HG02852 (cell line): ENCODE measurements at regions not wholly inside any gene's neighbourhood (a gene's known extent, or its start where the extent isn't known, plus 50 kb on each side); places are given as distances from the start of the nearest gene placed in this dataset.
"Not testable (repeated sequence)": the region's sequence is repeated elsewhere in the genome, so short reads cannot be mapped to it uniquely, and the experiment has no call there.

ENCODE experiments used
- ATAC-seq: cut with Tn5 transposase; IDR thresholded peaks from one replicate; pipeline ENCODE4 v1.9.1; 2021; ENCODE audit warnings: mild to moderate bottlenecking, moderate library complexity; ENCODE audit not compliant: unreplicated experiment

- no peak for ATAC-seq
Measured at GRCh38 chr6:164062872-164063271, 648.4 kb downstream of the QKI start.

- ATAC-seq: no peak
Measured at GRCh38 chr6:164057876-164058275, 643.4 kb downstream of the QKI start.

GRCh38 chr6:164051427-164051826, 636.9 kb downstream of the QKI start:
- no peak for ATAC-seq

GRCh38 chr6:164049517-164049988, 635.0 kb downstream of the QKI start:
- ATAC-seq: no peak

GRCh38 chr6:164048840-164049516, 634.5 kb downstream of the QKI start:
- no peak for ATAC-seq

DNA sequence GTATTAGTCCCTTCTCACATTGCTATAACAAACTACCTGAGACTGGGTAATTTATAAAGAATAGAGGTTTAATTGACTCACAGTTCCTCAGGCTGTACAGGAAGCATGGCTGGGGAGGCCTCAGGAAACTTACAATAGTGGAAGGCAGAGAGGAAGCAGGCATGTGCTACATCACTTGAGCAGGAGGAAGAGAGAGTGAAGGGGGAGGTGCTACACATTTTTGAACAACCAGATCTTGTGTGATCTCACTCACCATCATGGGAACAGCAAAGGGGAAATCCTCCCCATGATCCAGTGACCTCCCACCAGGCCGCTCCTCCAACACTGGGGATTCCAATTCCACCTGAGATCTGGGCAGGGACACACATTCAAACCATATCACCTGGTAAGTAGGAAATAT, 630.6 kb downstream of the QKI start:
- no peak for ATAC-seq

GRCh38 chr6:164043656-164044055, 629.1 kb downstream of the QKI start:
- not testable (repeated sequence) for ATAC-seq

- no peak for ATAC-seq
Measured at GRCh38 chr6:164042212-164042611, 627.7 kb downstream of the QKI start.

GRCh38 chr6:164040994-164041393, 626.5 kb downstream of the QKI start:
- ATAC-seq: no peak

- ATAC-seq: no peak
Measured at GRCh38 chr6:164039954-164040375, 625.4 kb downstream of the QKI start.

DNA sequence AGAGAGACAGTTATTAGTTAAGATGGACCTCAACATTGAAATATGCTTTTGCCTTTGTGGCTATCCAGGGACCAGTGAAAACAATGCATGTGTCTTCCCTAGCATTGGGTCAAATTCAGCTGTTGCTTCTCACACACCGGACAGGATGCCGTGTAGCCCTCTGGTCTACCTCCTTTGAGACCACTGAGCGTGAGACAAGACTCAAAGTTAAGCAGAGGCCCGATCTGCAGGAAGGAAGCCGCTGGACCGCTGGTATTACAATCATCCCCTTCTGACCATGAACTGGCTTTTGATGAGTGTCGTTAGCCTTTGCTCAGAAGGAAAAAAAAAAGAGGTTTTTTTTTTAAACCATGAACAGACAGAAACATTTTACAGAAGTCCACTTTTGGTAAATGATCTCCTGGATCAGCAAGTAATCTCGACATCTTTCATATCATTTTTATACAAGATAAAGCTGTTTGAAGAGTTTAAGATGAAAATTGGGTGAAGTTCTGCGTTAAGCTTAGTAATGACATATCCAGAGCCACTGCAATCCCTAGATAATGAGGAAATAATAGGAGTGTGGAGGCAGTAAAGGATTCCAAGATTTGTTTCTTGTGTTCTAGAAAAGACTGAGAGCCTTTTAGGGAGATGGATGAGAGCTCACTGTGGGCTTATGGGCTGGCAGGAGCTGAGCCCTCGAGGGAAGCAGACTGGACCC, 622.8 kb downstream of the QKI start:
- no peak for ATAC-seq

DNA sequence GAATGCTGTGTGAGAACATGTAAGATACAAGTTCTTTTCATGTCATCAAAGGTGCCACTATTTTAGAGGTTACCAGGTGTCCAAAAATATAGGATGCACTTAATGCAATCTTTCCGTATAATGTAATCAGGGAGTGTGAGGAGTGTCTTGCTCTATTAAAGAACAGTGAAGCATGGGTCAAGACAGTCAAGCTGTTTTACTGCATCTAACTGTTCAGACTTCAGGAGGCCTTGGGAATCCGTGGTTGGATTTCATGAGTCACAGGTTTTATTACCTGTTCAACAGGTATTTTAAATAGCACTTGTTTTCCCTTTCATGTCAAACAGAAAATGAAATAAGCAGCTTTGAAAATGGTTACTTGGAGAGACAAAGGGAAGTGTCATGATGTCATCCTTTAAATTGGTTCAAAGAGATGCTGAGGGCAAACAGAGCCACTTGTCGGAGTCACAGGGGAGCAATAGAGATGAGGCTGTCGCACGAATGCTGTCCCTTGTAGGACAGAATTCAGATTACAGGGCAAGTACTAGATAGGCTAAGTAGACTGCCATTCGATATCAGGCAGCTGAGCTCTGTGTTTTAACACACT, 621.5 kb downstream of the QKI start:
- no peak for ATAC-seq

DNA sequence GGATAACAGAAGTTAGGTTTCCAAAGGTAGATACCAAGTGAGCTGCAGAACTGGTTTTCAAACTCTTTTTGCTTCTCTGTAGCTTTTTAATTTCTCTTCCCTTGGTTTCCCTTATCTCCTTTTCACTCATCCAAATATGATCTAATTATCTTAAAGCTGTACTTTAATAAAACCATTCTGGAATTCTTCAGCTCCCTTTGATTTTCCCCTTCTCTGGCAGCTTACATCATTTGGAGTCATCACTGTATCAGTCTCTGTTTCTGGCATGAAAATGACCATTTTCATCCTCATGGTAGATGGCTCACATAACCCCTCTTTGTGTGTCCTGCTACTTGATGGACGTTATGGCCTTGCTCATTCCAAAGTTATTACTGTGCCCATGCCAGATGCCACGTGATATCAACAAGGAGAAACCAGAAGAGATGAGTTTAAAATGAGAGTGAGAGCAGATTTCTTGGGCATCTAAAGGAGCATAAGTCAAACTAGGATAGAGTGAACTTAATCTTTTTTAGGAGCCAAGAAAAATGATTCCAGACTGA, 620.2 kb downstream of the QKI start:
- no peak for ATAC-seq

- no peak for ATAC-seq
Measured at GRCh38 chr6:164025180-164025579, 610.7 kb downstream of the QKI start.

DNA sequence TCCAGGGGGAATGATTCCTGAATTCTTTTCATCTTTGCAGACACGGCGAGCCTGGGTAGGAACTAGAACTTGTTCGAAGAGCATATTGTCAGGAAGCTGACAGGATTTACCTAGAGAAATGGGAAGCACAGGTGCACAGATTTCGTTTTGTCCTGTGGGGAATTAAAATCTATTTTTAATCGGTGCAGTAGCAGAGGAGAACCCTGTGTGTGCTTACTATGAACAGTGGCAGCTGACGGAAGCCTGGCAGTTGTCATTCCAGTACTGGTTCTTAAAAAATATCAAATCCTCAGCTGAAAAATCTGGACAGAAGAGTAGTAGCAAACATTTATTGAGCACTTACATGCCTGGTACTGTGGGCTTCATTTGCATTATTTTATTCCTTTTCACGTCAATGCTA, 609.0 kb downstream of the QKI start:
- ATAC-seq: no peak

GRCh38 chr6:164022632-164023031, 608.1 kb downstream of the QKI start:
- no peak for ATAC-seq

DNA sequence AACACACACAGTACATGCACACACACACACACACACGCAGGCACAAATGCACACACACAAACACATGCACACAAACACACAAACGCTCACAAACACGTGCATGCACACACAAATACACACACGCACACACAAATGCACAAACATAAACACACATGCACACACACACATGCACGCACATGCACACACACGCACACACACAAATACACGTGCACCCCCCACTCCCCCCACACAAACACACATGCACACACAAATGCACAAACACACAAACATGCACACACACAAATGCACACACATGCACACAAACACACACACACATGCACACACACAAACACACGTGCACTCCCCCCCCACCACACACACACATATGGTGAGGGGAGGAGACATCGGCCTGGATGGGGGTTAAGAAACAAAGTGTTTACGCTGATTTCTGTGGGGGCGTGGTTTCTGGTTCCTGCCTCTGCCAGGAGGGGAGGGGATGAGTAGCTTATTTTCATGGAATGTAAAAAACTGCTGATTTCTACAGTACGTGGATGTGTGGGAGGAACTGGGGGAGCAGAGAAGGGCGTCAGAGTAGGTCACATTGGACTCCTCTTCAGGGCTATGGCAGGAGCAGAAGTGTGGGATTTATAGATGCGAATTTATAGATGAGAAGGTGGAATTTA, 607.2 kb downstream of the QKI start:
- no peak for ATAC-seq

DNA sequence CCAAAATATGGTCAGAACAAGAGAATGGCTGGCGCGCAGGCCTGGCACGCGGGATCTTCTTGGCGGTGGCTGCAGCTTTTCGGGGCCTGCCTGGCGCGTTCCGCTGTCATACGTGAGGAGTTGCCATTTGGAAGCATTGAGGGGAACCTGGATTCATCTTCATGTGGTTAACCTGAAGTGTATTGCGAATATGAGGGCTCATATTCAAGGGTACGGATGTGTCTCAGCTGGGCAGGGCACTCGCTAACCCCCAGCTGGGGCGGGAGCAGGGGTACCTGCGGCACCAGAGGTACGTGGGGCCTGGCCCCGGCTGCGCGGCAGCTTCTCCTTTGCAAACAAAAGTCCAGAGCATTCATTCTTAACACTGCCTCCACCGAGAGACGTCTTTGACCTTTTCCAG, 605.6 kb downstream of the QKI start:
- no peak for ATAC-seq

- ATAC-seq: no peak
Measured at GRCh38 chr6:164018133-164018532, 603.6 kb downstream of the QKI start.

DNA sequence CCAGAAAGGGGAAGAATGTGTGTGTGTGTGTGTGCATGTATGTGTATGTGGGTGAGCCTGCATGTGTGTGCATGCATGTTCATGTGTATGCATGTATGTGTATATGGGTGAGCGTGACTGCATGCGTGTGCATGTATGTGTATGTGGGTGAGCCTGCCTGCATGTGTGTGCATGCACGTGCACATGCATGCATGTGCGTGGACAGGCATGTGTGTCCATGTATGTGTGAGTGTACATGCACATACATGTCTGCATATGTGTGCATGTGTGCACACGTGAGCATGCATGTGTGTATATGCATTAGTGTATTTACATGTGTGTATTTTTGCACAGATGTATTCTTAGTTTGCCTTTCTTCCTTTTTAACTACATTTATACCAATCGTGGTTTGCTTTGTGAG, 601.5 kb downstream of the QKI start:
- no peak for ATAC-seq

DNA sequence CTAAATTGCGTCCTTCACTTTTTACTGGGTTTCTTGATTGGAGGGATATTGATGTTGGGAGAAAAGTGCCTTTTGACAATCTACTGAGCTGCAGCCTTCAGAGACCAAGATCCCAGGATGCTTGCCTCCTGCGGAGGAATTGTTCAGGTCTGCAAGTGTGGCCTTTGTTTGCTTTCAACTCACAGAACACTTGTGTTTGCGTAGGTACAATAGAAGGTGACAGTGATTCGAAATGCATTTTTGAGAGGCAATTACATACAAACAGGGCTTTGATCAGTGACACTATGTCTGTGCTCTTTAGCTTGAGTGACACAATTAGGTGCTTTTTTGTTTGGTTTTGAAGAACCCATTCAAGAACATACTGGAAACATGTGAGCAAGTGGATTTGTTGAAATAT, 600.6 kb downstream of the QKI start:
- ATAC-seq: no peak
